H1 (cell line): ENCODE measurements at regions not wholly inside any gene's neighbourhood (a gene's known extent, or its start where the extent isn't known, plus 50 kb on each side); places are given as distances from the start of the nearest gene placed in this dataset.

Source experiments
- CTCF ChIA-PET: fragments of 300-600 bp; sonication (Branson Sonifier 250); formaldehyde crosslinking; loops from one replicate; lab custom pipeline; 2021; ENCODE audit not compliant: partially characterized antibody; lab: Charles Lee
- POLR2A ChIA-PET: fragments of 300-600 bp; sonication (Branson Sonifier 250); formaldehyde crosslinking; loops from one replicate; lab custom pipeline; 2021; ENCODE audit warnings: inconsistent platforms; ENCODE audit not compliant: partially characterized antibody; lab: Charles Lee
- DNase-seq, 2 experiments: peaks; one replicate each; pipeline versions ENCODE4 v3.0.0 to v3.0.0-alpha.2; 2010 to 2022; ENCODE audit warnings: low spot score in 2 of 2, low read depth in 1 of 2, mixed read lengths in 1 of 2
- FAIRE-seq: peaks from 2 replicates; lab custom pipeline; 2011; peaks lifted over from hg19 to GRCh38; lab: Jason Lieb, UNC
- H2AFZ ChIP-seq: 2 replicates; pipeline ENCODE4 v1.8.1; 2012; ENCODE audit warnings: low read length, inconsistent platforms
- H2AK5ac ChIP-seq: 2 replicates; pipeline ENCODE4 v1.6.1; 2013; ENCODE audit warnings: low read depth, low read length
- H2BK120ac ChIP-seq: replicated peaks from 2 replicates; pipeline ENCODE3; 2013; ENCODE audit warnings: low read depth, low read length, inconsistent platforms
- H2BK12ac ChIP-seq: 2 replicates; pipeline ENCODE4 v1.6.1; 2013; ENCODE audit warnings: low read depth, low read length
- H2BK15ac ChIP-seq: 2 replicates; pipeline ENCODE4 v1.6.1; 2013; ENCODE audit warnings: low read length
- H2BK20ac ChIP-seq: 2 replicates; pipeline ENCODE4 v1.6.1; 2013; ENCODE audit warnings: low read length
- H2BK5ac ChIP-seq: 2 replicates; pipeline ENCODE4 v1.6.1; 2013; ENCODE audit warnings: low read depth, low read length
- H3K14ac ChIP-seq: 2 replicates; pipeline ENCODE4 v1.6.1; 2013; ENCODE audit warnings: inconsistent platforms; ENCODE audit not compliant: insufficient read length
- H3K18ac ChIP-seq: 2 replicates; pipeline ENCODE4 v1.6.1; 2013; ENCODE audit warnings: low read length; ENCODE audit errors: extremely low read depth
- H3K23ac ChIP-seq: 2 replicates; pipeline ENCODE4 v1.6.1; 2013; ENCODE audit warnings: inconsistent platforms; ENCODE audit not compliant: insufficient read length
- H3K23me2 ChIP-seq: 2 replicates; pipeline ENCODE4 v1.6.1; 2013; ENCODE audit warnings: low read depth, low read length
- H3K27ac ChIP-seq: 2 replicates; pipeline ENCODE4 v1.6.1; 2011; ENCODE audit warnings: low read depth, low read length, inconsistent platforms
- H3K27me3 ChIP-seq, 4 experiments: replicated peaks in 1 of 4; 1 replicate in 1 of 4; 2 replicates in 3 of 4; pipeline versions ENCODE4 v1.6.1 to v1.8.1; 2011 to 2013; ENCODE audit warnings: low read length in 3 of 4, mild to moderate bottlenecking in 3 of 4, inconsistent platforms in 2 of 4, mixed read lengths in 2 of 4, moderate library complexity in 1 of 4; ENCODE audit not compliant: control insufficient read depth in 3 of 4, insufficient read depth in 3 of 4; ENCODE audit errors: extremely low read depth in 1 of 4
- H3K36me3 ChIP-seq, 4 experiments: 2 replicates each; pipeline versions ENCODE4 v1.6.1 to v1.8.1; 2011 to 2013; ENCODE audit warnings: mild to moderate bottlenecking in 4 of 4, low read length in 3 of 4, moderate library complexity in 2 of 4, control low read depth in 1 of 4, inconsistent platforms in 1 of 4; ENCODE audit not compliant: insufficient read depth in 4 of 4, control insufficient read depth in 2 of 4
- H3K4ac ChIP-seq: replicated peaks from 2 replicates; pipeline ENCODE3; 2013; ENCODE audit warnings: low read length, low read depth, mixed read lengths, inconsistent platforms; ENCODE audit not compliant: insufficient read length
- H3K4me1 ChIP-seq, 4 experiments: replicated peaks in 1 of 4; 1 replicate in 1 of 4; 2 replicates in 3 of 4; pipeline versions ENCODE4 v1.6.1 to v1.8.1; 2011 to 2013; ENCODE audit warnings: low read length in 3 of 4, inconsistent platforms in 2 of 4, mixed read lengths in 1 of 4; ENCODE audit not compliant: insufficient read depth in 4 of 4, control insufficient read depth in 3 of 4
- H3K4me2 ChIP-seq, 2 experiments: 2 replicates each; pipeline versions ENCODE4 v1.6.1 to v1.8.1; 2011 to 2013; ENCODE audit warnings: low read depth in 2 of 2, low read length in 2 of 2, control low read depth in 1 of 2, inconsistent platforms in 1 of 2, mild to moderate bottlenecking in 1 of 2; ENCODE audit not compliant: insufficient read depth in 1 of 2
- H3K4me3 ChIP-seq, 4 experiments: fragments of 200-600, 300-600 bp in 1 of 4; sonication (generic), shearing (Covaris generic), sonication (Bioruptor Twin) in 1 of 4; 2 replicates each; pipeline versions ENCODE4 v1.5.1 to v1.8.1; 2011 to 2016; ENCODE audit warnings: low read length in 4 of 4, low read depth in 3 of 4, control low read depth in 2 of 4, inconsistent platforms in 2 of 4, mild to moderate bottlenecking in 2 of 4, mixed read lengths in 1 of 4, moderate library complexity in 1 of 4; ENCODE audit not compliant: insufficient read depth in 2 of 4; ENCODE audit errors: extremely low read depth in 1 of 4
- H3K56ac ChIP-seq: replicated peaks from 2 replicates; pipeline ENCODE3; 2013; ENCODE audit warnings: low read depth, mild to moderate bottlenecking, mixed read lengths, low read length, inconsistent platforms; ENCODE audit not compliant: insufficient read length
- H3K79me1 ChIP-seq: 2 replicates; pipeline ENCODE4 v1.6.1; 2013; ENCODE audit warnings: low read depth, low read length, control low read depth
- H3K79me2 ChIP-seq, 2 experiments: 2 replicates each; pipeline versions ENCODE4 v1.6.1 to v1.8.1; 2012 to 2013; ENCODE audit warnings: low read length in 2 of 2, mild to moderate bottlenecking in 2 of 2, inconsistent platforms in 1 of 2; ENCODE audit not compliant: insufficient read depth in 2 of 2, control insufficient read depth in 1 of 2
- H3K9ac ChIP-seq, 4 experiments: replicated peaks in 1 of 4; 1 replicate in 1 of 4; 2 replicates in 3 of 4; pipeline versions ENCODE4 v1.6.1 to v1.8.1; 2011 to 2013; ENCODE audit warnings: low read depth in 3 of 4, low read length in 3 of 4, control low read depth in 2 of 4, mild to moderate bottlenecking in 2 of 4, moderate library complexity in 2 of 4, inconsistent platforms in 1 of 4; ENCODE audit errors: extremely low read depth in 1 of 4
- H3K9me3 ChIP-seq, 2 experiments: 2 replicates each; pipeline versions ENCODE4 v1.6.1 to v1.8.1; 2012 to 2013; ENCODE audit warnings: mild to moderate bottlenecking in 2 of 2, moderate library complexity in 2 of 2, control low read depth in 1 of 2, inconsistent platforms in 1 of 2, low read depth in 1 of 2, low read length in 1 of 2, mixed read lengths in 1 of 2; ENCODE audit not compliant: insufficient read depth in 2 of 2
- H4K20me1 ChIP-seq, 2 experiments: replicated peaks in 1 of 2; 2 replicates each; pipeline versions ENCODE3 to v1.8.1; 2011 to 2013; ENCODE audit warnings: inconsistent platforms in 2 of 2, low read length in 2 of 2, mild to moderate bottlenecking in 1 of 2; ENCODE audit not compliant: insufficient read depth in 2 of 2, control insufficient read depth in 1 of 2
- H4K5ac ChIP-seq: 2 replicates; pipeline ENCODE4 v1.6.1; 2013; ENCODE audit warnings: low read length, low read depth, mixed read lengths, inconsistent platforms; ENCODE audit not compliant: insufficient read length
- H4K8ac ChIP-seq: 2 replicates; pipeline ENCODE4 v1.8.0; 2013; ENCODE audit warnings: mild to moderate bottlenecking, moderate library complexity, low read length, inconsistent platforms; ENCODE audit not compliant: insufficient read depth; ENCODE audit errors: extremely low read depth
- H4K91ac ChIP-seq: replicated peaks from 2 replicates; pipeline ENCODE3; 2013; ENCODE audit warnings: low read length, mixed read lengths, inconsistent platforms; ENCODE audit not compliant: insufficient read length
- EGR1 ChIP-seq: IDR thresholded peaks from 2 replicates; pipeline ENCODE4 v1.6.1; 2011; ENCODE audit warnings: low read depth, low read length, borderline replicate concordance
- HDAC6 ChIP-seq: IDR thresholded peaks from one replicate; pipeline ENCODE4 v1.7.1; 2012; ENCODE audit warnings: low read depth, mild to moderate bottlenecking, inconsistent platforms, low read length, moderate library complexity
- KDM1A ChIP-seq: fragments of 200-600, 300-600 bp; sonication (generic); IDR thresholded peaks from 2 replicates; pipeline ENCODE4 v1.7.1; 2016; ENCODE audit warnings: mild to moderate bottlenecking, low read length, borderline replicate concordance
- KDM4A ChIP-seq: IDR thresholded peaks from one replicate; pipeline ENCODE4 v1.7.1; 2012; ENCODE audit warnings: low read depth, mild to moderate bottlenecking, moderate library complexity, low read length, inconsistent platforms; ENCODE audit not compliant: severe bottlenecking
- WGBS, 2 experiments: shearing (Covaris generic) in 1 of 2; methylation state at CpG; one replicate each; pipeline versions ENCODE4 v1.1.6 to v1.1.7; 2013 to 2015; ENCODE audit warnings: low lambda C conversion rate in 2 of 2, mixed read lengths in 2 of 2, inconsistent platforms in 1 of 2, low coverage in 1 of 2, missing lambda C conversion rate in 1 of 2; ENCODE audit not compliant: insufficient replicate concordance in 2 of 2, insufficient coverage in 1 of 2, insufficient read length in 1 of 2; ENCODE audit errors: extremely low coverage in 1 of 2, missing lambda C conversion rate in 1 of 2; 5-methylcytosine and 5-hydroxymethylcytosine counted together

GRCh38 chr6:93785694-93786030 lies 366.3 kb upstream of the EPHA7 start:
- H4K91ac ChIP-seq, result peak overlapping the region; percentile 94
- H3K9me3 ChIP-seq, result no peaks in the 10 kb centered on the region
- no peak overlapping the region for H2AFZ ChIP-seq
- no peak overlapping the region; the same call in 1 of the 2 replicates for H3K18ac ChIP-seq
- DNase-seq, result no peak
- H3K27me3 ChIP-seq, result no peaks in the 10 kb centered on the region
- whole genome bisulfite sequencing, 2 experiments, result 79% methylated on average over 3 of the region's 3 CpGs; no CpG with 5 or more reads in 1 of the 2 experiments
- no peaks in the 10 kb centered on the region for H3K79me1 ChIP-seq
- H2BK5ac ChIP-seq, result peak overlapping the region; percentile 97
- H3K4me1 ChIP-seq, result peaks cover 0 to 20% (median 13%) of the 10 kb centered on the region in 4 experiments; a peak in 5 of 7 replicates
- H3K56ac ChIP-seq, result peak overlapping the region; percentile 50
- POLR2A ChIA-PET, result interaction anchor here (1.0 to 1.9 kb wide), 9 partner anchors 10 to 42 kb away, joined by 4 to 7 read pairs (median 4); no protein-coding TSS in a partner anchor
- no peak overlapping the region for H3K9ac ChIP-seq
- H3K27ac ChIP-seq, result 0 out of 2 replicates have a peak overlapping the region, but pooled peaks have one; percentile 0
- H3K23me2 ChIP-seq, result no peaks in the 10 kb centered on the region
- H3K14ac ChIP-seq, result no peak overlapping the region
- 0 out of 4 replicates have a peak overlapping the region, but pooled peaks of 1 of the 2 experiments have one; percentile 36 for H3K4me2 ChIP-seq
- H3K4ac ChIP-seq, result no peak overlapping the region
- no peaks in the 10 kb centered on the region for H3K36me3 ChIP-seq
- H2BK15ac ChIP-seq, result no peak overlapping the region
- H4K20me1 ChIP-seq, result no peaks in the 10 kb centered on the region
- H2AK5ac ChIP-seq, result no peak overlapping the region
- H2BK20ac ChIP-seq, result no peak overlapping the region
- peak overlapping the region; percentile 78; the same call in 1 of the 2 replicates for H2BK12ac ChIP-seq
- CTCF ChIA-PET, result no interaction called here
- H3K4me3 ChIP-seq, result peak overlapping the region in 1 of 4 experiments; percentile 35; a peak in 1 of 8 replicates
- peak overlapping the region; percentile 92 for H4K5ac ChIP-seq
- peak overlapping the region; percentile 95 for H2BK120ac ChIP-seq
- H3K79me2 ChIP-seq, result no peaks in the 10 kb centered on the region
- no peak for TF ChIP-seq EGR1
- no peak for TF ChIP-seq KDM4A
- no peak for TF ChIP-seq KDM1A
- TF ChIP-seq HDAC6, result no peak
- TF ChIP-seq, all 59 proteins: peak for 0
- H4K8ac ChIP-seq, result no peak overlapping the region
- FAIRE-seq, result no peak
- no peak overlapping the region for H3K23ac ChIP-seq
